Kidney glomerular epithelial cell (primary cell): ENCODE measurements at regions not wholly inside any gene's neighbourhood (a gene's known extent, or its start where the extent isn't known, plus 50 kb on each side); places are given as distances from the start of the nearest gene placed in this dataset.
"Not testable (repeated sequence)": the region's sequence is repeated elsewhere in the genome, so short reads cannot be mapped to it uniquely, and the experiment has no call there.

Experiments used
- DNase-seq: peaks from one replicate; lab custom pipeline; 2025; lab: John Stamatoyannopoulos, UW

GRCh38 chr1:239112101-239112935 is 274.1 kb upstream of the CHRM3 start:
- no peak for DNase-seq

DNA sequence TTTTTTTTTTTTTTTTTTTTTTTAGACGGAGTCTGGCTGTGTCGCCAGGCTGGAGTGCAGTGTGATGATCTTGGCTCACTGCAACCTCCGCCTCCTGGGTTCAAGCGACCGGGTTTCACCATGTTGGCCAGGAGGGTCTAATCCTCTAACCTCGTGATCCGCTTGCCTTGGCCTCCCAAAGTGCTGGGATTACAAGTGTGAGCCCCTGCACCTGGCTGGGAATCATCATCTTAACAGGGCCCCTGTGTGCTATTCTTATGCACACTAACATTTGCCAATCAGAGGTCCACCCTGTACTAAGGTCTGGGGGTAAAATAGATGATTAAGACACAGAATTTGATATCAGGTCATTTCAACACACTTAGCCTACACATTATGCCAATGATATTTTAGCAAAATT is 278.7 kb upstream of the CHRM3 start:
- no peak for DNase-seq

- not testable (repeated sequence) for DNase-seq
Observed at GRCh38 chr1:239106689-239107088, 279.7 kb upstream of the CHRM3 start.

- no peak for DNase-seq
Observed at GRCh38 chr1:239098400-239099037, 287.8 kb upstream of the CHRM3 start.

GRCh38 chr1:239091537-239091936 is 294.8 kb upstream of the CHRM3 start:
- no peak for DNase-seq

- no peak for DNase-seq
Observed at GRCh38 chr1:239084459-239085080, 301.8 kb upstream of the CHRM3 start.

DNA sequence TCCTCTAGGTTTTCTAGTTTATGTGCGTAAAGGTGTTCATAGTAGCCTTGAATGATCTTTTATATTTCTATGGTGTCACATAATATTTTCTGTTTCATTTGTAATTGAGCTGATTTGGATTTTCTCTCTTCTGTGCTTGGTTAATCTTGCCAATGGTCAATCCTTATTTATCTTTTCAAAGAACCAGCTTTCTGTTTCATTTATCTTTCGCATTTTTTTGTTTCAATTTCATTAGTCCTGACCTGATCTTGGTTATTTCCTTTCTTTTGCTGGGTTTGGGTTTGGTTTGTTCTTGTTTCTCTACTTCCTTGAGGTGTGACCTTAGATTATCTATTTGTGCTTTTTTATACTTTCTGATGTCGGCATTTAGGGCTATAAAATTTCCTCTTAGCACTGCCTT is 304.4 kb upstream of the CHRM3 start:
- not testable (repeated sequence) for DNase-seq

DNA sequence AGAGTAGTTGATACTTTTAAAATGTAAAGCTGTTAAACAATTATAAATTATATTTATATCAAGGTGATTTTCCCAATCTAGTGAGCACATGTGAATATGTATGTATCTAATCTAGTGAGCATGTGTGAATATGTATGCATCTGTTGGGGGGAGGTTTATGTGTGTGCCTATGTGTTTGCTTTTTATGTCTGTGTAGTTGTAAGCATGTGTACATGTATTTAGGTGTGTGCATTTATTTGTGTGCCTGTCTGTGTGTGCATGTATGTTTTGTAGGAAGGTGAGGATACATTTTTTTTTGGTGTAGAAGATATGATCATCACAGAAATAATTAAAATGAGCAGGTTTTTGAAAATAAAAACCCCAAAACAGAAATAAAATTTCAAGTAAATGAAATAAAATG is 318.9 kb upstream of the CHRM3 start:
- no peak for DNase-seq

- no peak for DNase-seq
Observed at GRCh38 chr1:239067058-239067457, 319.3 kb upstream of the CHRM3 start.

- DNase-seq, result no peak
Observed at GRCh38 chr1:239061770-239062169, 324.6 kb upstream of the CHRM3 start.

DNA sequence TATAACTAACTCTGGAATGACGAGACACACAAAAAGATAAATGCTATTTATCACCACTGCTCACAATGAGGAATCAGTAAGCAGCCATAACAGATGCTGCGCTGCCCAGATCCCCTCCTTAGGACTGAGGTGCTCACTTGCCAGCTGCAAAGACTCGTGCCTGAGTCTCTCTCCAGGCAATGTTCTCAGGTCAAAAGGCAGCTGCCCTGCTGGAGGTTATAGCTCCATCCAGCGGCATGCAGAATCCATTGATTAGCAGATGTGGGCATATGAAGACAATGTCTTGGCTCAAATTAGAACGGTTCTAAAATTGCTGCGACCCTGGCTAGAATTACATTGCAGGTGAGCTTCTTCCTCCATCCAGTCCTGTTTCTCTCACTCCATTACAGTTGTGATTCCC is 328.2 kb upstream of the CHRM3 start:
- no peak for DNase-seq

DNA sequence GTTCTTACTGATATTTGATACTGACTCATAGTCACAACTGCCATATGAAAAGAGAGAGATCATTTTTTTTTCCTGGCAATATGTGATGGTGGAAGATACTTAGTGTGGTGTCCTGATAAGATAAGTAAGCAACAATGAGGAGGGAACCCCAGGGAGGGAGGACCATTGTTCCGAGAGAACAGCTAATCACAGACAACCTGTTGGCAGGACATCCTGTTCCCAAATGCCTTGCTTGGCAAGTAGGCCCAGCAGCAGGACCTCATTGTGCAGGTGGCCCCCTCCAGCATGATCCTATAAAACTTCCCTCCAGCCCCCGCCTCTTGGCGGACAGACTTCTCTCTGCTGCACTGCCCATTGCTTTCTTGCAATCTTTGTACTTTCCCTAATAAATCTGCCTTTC is 329.4 kb upstream of the CHRM3 start:
- DNase-seq, result no peak

- no peak for DNase-seq
Observed at GRCh38 chr1:239053279-239053678, 333.1 kb upstream of the CHRM3 start.

DNA sequence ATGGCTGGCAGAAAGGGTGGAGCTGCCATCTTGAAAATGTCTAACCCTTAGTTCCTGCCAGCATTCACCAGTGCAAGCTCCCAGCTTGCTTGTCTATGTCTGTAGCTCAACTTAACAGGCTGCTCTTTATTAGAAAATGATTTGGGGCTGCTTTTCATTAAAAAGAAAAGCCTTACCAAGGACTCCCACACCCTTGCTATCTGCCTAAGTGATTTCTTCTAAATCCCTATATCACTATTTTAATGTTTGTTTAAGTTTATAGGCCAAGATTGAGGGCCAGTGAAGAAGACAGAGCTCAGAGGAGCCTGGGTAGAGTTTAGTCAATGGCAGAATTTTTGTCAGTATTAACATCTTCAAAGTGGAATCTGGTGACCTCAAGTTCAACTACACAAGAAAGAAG is 336.8 kb upstream of the CHRM3 start:
- DNase-seq, result no peak

DNA sequence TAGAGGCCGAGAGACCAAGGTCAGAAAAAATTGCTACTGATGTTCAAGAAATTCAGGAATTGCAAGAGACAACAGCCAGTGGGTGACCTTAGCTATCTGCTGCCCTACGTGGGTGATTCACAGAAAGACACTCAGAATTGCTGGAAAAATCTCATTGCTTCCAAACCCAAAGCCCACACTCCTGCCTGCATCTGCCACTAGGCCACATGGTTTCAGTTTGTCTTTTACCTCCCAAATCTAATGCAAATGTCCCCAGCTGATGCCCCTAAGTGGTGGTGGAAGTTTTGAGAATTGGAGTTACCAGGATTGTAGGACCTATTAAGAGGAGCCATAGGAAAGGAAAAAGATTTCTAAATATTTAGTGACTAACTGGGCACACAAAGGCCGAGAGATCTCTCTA is 341.5 kb upstream of the CHRM3 start:
- no peak for DNase-seq

- DNase-seq, result no peak
Observed at GRCh38 chr1:239040523-239040922, 345.8 kb upstream of the CHRM3 start.

- no peak for DNase-seq
Observed at GRCh38 chr1:239031310-239031709, 355.1 kb upstream of the CHRM3 start.

DNA sequence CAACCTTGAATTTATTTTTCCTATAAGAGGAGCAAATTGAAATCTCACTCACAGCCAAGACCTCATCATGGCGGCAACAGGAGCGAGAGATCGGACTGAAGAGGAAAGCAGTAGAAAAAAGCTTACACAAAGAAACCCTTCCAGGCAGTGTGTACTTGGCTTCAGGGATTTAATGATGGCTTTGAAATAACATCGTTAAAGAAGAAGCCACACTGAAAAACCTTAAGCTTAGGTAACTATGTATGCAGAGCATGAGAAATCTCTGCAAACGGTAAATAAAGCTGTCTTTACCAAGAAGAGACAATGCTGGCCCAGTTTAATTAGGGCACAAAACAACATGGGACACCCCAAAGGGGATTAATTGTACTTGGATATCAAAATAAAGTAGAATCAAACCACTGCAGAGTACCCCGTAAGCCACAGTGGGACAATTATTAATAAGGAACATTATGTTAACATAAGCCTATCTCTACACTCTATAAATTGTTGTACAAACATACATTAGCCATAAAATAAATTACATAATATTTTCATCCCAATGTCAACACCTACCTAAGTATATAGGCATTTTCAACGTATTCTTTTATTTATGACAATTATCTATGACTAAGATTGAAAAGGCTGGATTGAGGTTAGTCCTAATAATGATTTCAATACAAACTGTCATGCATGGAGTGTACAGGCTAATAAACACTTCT is 360.2 kb upstream of the CHRM3 start:
- no peak for DNase-seq

- no peak for DNase-seq
Observed at GRCh38 chr1:239025223-239025622, 361.1 kb upstream of the CHRM3 start.

DNA sequence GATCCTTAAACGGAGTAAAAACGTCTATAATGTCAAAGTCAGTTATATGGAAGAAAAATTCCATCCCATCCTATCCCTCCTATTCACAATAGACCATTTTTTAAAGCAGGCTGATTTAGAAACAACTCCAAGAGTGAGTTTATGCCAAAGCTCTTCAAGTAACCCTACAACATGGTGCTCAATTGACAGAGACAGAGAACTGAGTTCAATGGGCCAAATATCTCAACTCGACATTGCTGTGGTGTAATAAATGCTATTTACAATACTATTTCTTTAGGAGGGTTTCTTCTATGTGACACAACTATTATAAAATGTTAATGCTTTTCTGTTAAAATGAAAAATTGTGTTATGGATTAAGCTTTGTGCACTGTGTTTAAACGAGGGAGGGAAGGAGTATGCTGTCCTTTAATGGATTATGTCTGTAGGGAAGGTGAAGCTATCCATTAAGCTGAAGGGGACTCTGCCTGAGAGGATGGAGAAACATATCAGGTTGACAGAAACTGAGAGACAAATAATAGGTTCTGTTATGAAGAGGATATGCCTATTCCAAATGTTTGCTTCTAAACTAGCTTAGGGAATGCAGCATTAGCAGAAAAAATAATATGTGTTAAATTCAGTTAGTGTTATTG is 362.5 kb upstream of the CHRM3 start:
- DNase-seq, result no peak

DNA sequence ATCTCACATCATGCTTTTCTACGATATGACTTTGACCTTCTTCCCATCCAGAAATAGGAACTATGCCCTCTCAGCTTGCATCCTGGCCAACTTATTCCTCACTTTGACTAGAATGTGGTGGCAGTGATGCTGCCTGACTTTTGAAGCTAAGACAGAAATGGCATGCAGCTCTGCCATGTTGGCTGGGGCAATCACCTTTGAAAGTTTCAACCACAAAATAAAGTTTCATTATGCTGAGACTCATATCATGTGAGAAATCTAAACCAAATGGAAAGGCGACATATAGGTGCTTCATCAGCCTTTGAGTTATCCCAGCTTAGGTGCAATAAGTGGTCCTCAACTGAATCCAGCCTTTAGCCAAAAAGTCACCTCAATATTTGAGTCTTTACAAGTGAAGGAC is 370.0 kb upstream of the CHRM3 start:
- DNase-seq, result no peak

GRCh38 chr1:239011382-239011781 is 375.0 kb upstream of the CHRM3 start:
- DNase-seq, result no peak
